ENCODE measurements at regions not wholly inside any gene's neighbourhood (a gene's known extent, or its start where the extent isn't known, plus 50 kb on each side); places are given as distances from the start of the nearest gene placed in this dataset.
"Not testable (repeated sequence)": the region's sequence is repeated elsewhere in the genome, so short reads cannot be mapped to it uniquely, and the experiment has no call there.

GRCh38 chr12:126248871-126249403 lies 1183.7 kb downstream of the AACS start:
- no peak for DNase-seq (ENCODE audit: low read depth)

- no peak for DNase-seq (ENCODE audit: low read depth)
These were observed 1193.0 kb downstream of the AACS start for GRCh38 chr12:126258190-126258589.

GRCh38 chr12:126262829-126263228 lies 1197.6 kb downstream of the AACS start:
- DNase-seq (ENCODE audit: low read depth): no peak

- no peak for DNase-seq (ENCODE audit: low read depth)
These were observed 1203.0 kb downstream of the AACS start for GRCh38 chr12:126268222-126268621.

- no peak for DNase-seq (ENCODE audit: low read depth)
These were observed 1205.9 kb downstream of the AACS start for GRCh38 chr12:126271159-126271558.

- DNase-seq (ENCODE audit: low read depth): no peak
These were observed 1217.5 kb downstream of the AACS start for GRCh38 chr12:126282691-126283090.

- no peak for DNase-seq (ENCODE audit: low read depth)
These were observed 1221.0 kb downstream of the AACS start for GRCh38 chr12:126286203-126286602.

- no peak for DNase-seq (ENCODE audit: low read depth)
These were observed 1225.2 kb downstream of the AACS start for GRCh38 chr12:126290456-126290855.

GRCh38 chr12:126291987-126292386 lies 1226.8 kb downstream of the AACS start:
- DNase-seq (ENCODE audit: low read depth): not testable (repeated sequence)

GRCh38 chr12:126295652-126296051 lies 1230.4 kb downstream of the AACS start:
- no peak for DNase-seq (ENCODE audit: low read depth)

- no peak for DNase-seq (ENCODE audit: low read depth)
These were observed 1244.0 kb downstream of the AACS start for GRCh38 chr12:126309278-126309677.

GRCh38 chr12:126312457-126312856 lies 1247.2 kb downstream of the AACS start:
- DNase-seq (ENCODE audit: low read depth): no peak

- no peak for DNase-seq (ENCODE audit: low read depth)
These were observed 1251.2 kb downstream of the AACS start for GRCh38 chr12:126316411-126316810.

GRCh38 chr12:126337556-126338441 lies 1272.6 kb downstream of the AACS start:
- DNase-seq (ENCODE audit: low read depth): peak; percentile 85

- DNase-seq (ENCODE audit: low read depth): peak; percentile 14
These were observed 1277.6 kb downstream of the AACS start for GRCh38 chr12:126342866-126343265.

GRCh38 chr12:126343321-126343720 lies 1278.1 kb downstream of the AACS start:
- DNase-seq (ENCODE audit: low read depth): no peak

GRCh38 chr12:126346087-126346486 lies 1280.9 kb downstream of the AACS start:
- DNase-seq (ENCODE audit: low read depth): no peak

- DNase-seq (ENCODE audit: low read depth): no peak
These were observed 1282.2 kb downstream of the AACS start for GRCh38 chr12:126347421-126347820.

GRCh38 chr12:126349383-126349782 lies 1284.1 kb downstream of the AACS start:
- no peak for DNase-seq (ENCODE audit: low read depth)

GRCh38 chr12:126353604-126354003 lies 1288.4 kb downstream of the AACS start:
- no peak for DNase-seq (ENCODE audit: low read depth)

GRCh38 chr12:126354633-126355032 lies 1289.4 kb downstream of the AACS start:
- DNase-seq (ENCODE audit: low read depth): no peak

GRCh38 chr12:126355346-126355745 lies 1290.1 kb downstream of the AACS start:
- DNase-seq (ENCODE audit: low read depth): no peak

- no peak for DNase-seq (ENCODE audit: low read depth)
These were observed 1293.6 kb downstream of the AACS start for GRCh38 chr12:126358806-126359205.

Measured in Daoy (cell line).